HEK293 (cell line): ENCODE measurements at regions not wholly inside any gene's neighbourhood (a gene's known extent, or its start where the extent isn't known, plus 50 kb on each side); places are given as distances from the start of the nearest gene placed in this dataset.
A peak's percentile ranks its signal among the peaks of the same experiment; 100 is the strongest.

ENCODE experiments used
- BCL11A ChIP-seq: fragments of 450-650 bp; formaldehyde crosslinking; IDR thresholded peaks from 2 replicates; pipeline ENCODE4 v1.5.1; 2016; ENCODE audit warnings: low read depth, missing biosample characterization, missing genetic modification characterization
- CTCF ChIP-seq: fragments of 450-650 bp; formaldehyde crosslinking; IDR thresholded peaks from 2 replicates; pipeline ENCODE4 v1.5.1; 2016; ENCODE audit warnings: missing biosample characterization, missing genetic modification characterization
- EGR2 ChIP-seq: fragments of 450-650 bp; formaldehyde crosslinking; IDR thresholded peaks from 2 replicates; pipeline ENCODE4 v1.5.1; 2016; ENCODE audit warnings: low read depth, missing biosample characterization, missing genetic modification characterization
- GFI1B ChIP-seq: fragments of 450-650 bp; formaldehyde crosslinking; IDR thresholded peaks from 2 replicates; pipeline ENCODE4 v1.5.1; 2016; ENCODE audit warnings: missing biosample characterization, missing genetic modification characterization
- GLIS2 ChIP-seq: fragments of 450-650 bp; formaldehyde crosslinking; IDR thresholded peaks from 2 replicates; pipeline ENCODE4 v1.5.1; 2016; ENCODE audit warnings: missing biosample characterization, missing genetic modification characterization
- HOXA7 ChIP-seq: sonication (generic); formaldehyde crosslinking; IDR thresholded peaks from 2 replicates; pipeline ENCODE4 v1.8.1; 2022; ENCODE audit warnings: missing genetic modification reagents, borderline replicate concordance
- KLF16 ChIP-seq: fragments of 450-650 bp; formaldehyde crosslinking; IDR thresholded peaks from 2 replicates; pipeline ENCODE4 v1.5.1; 2017; ENCODE audit warnings: missing biosample characterization, missing genetic modification characterization
- KLF8 ChIP-seq: fragments of 450-650 bp; formaldehyde crosslinking; IDR thresholded peaks from 2 replicates; pipeline ENCODE4 v1.5.1; 2016; ENCODE audit warnings: missing biosample characterization, missing genetic modification characterization
- MEIS1 ChIP-seq: sonication (generic); formaldehyde crosslinking; IDR thresholded peaks from 2 replicates; pipeline ENCODE4 v1.8.1; 2022; ENCODE audit warnings: missing genetic modification reagents, mild to moderate bottlenecking, borderline replicate concordance
- SP2 ChIP-seq: fragments of 450-650 bp; formaldehyde crosslinking; IDR thresholded peaks from 2 replicates; pipeline ENCODE4 v1.5.1; 2016; ENCODE audit warnings: missing biosample characterization, missing genetic modification characterization
- SP7 ChIP-seq: fragments of 450-650 bp; formaldehyde crosslinking; IDR thresholded peaks from 2 replicates; pipeline ENCODE4 v1.5.1; 2016; ENCODE audit warnings: missing biosample characterization, missing genetic modification characterization
- ZBTB11 ChIP-seq: fragments of 450-650 bp; formaldehyde crosslinking; conservative IDR thresholded peaks from 2 replicates; pipeline ENCODE4 v1.5.1; 2016; ENCODE audit warnings: low read depth, missing biosample characterization, missing genetic modification characterization
- ZBTB17 ChIP-seq: fragments of 450-650 bp; formaldehyde crosslinking; IDR thresholded peaks from 2 replicates; pipeline ENCODE4 v1.5.1; 2016; ENCODE audit warnings: missing biosample characterization, missing genetic modification characterization
- ZBTB49 ChIP-seq: fragments of 450-650 bp; formaldehyde crosslinking; IDR thresholded peaks from 2 replicates; pipeline ENCODE4 v1.5.1; 2016; ENCODE audit warnings: missing biosample characterization, missing genetic modification characterization, low read depth
- ZEB2 ChIP-seq: fragments of 450-650 bp; formaldehyde crosslinking; IDR thresholded peaks from 2 replicates; pipeline ENCODE4 v1.5.1; 2016; ENCODE audit warnings: missing biosample characterization, missing genetic modification characterization
- ZFP3 ChIP-seq: fragments of 450-650 bp; formaldehyde crosslinking; IDR thresholded peaks from 2 replicates; pipeline ENCODE4 v1.5.1; 2016; ENCODE audit warnings: low read depth, missing biosample characterization, missing genetic modification characterization
- ZFP37 ChIP-seq: fragments of 450-650 bp; formaldehyde crosslinking; IDR thresholded peaks from 2 replicates; pipeline ENCODE4 v1.5.1; 2016; ENCODE audit warnings: missing biosample characterization, missing genetic modification characterization
- ZFP69B ChIP-seq: fragments of 450-650 bp; formaldehyde crosslinking; IDR thresholded peaks from 2 replicates; pipeline ENCODE4 v1.5.1; 2016; ENCODE audit warnings: missing biosample characterization, missing genetic modification characterization
- ZNF121 ChIP-seq: fragments of 450-650 bp; formaldehyde crosslinking; IDR thresholded peaks from 2 replicates; pipeline ENCODE4 v1.5.1; 2016; ENCODE audit warnings: missing biosample characterization, missing genetic modification characterization
- ZNF140 ChIP-seq: fragments of 450-650 bp; formaldehyde crosslinking; IDR thresholded peaks from 2 replicates; pipeline ENCODE4 v1.5.1; 2016; ENCODE audit warnings: missing biosample characterization, missing genetic modification characterization
- ZNF146 ChIP-seq: fragments of 450-650 bp; formaldehyde crosslinking; IDR thresholded peaks from 2 replicates; pipeline ENCODE4 v1.5.1; 2016; ENCODE audit warnings: missing biosample characterization, missing genetic modification characterization
- ZNF292 ChIP-seq: fragments of 450-650 bp; formaldehyde crosslinking; IDR thresholded peaks from 2 replicates; pipeline ENCODE4 v1.5.1; 2016; ENCODE audit warnings: low read depth, missing biosample characterization, missing genetic modification characterization, borderline replicate concordance
- ZNF341 ChIP-seq: fragments of 450-650 bp; formaldehyde crosslinking; IDR thresholded peaks from 2 replicates; pipeline ENCODE4; 2016; ENCODE audit warnings: low read depth, missing biosample characterization, missing genetic modification characterization
- ZNF350 ChIP-seq: fragments of 450-650 bp; formaldehyde crosslinking; IDR thresholded peaks from 2 replicates; pipeline ENCODE4 v1.5.0; 2017; ENCODE audit warnings: missing biosample characterization, mild to moderate bottlenecking, missing genetic modification characterization
- ZNF426 ChIP-seq: fragments of 450-650 bp; formaldehyde crosslinking; IDR thresholded peaks from 2 replicates; pipeline ENCODE4 v1.5.1; 2017; ENCODE audit warnings: missing biosample characterization, missing genetic modification characterization, mild to moderate bottlenecking, inconsistent platforms, moderate library complexity
- ZNF501 ChIP-seq: fragments of 450-650 bp; formaldehyde crosslinking; IDR thresholded peaks from 2 replicates; pipeline ENCODE4 v1.5.1; 2016; ENCODE audit warnings: missing biosample characterization, missing genetic modification characterization
- ZNF529 ChIP-seq: fragments of 450-650 bp; formaldehyde crosslinking; IDR thresholded peaks from 2 replicates; pipeline ENCODE4 v1.5.1; 2017; ENCODE audit warnings: missing genetic modification characterization, missing biosample characterization; ENCODE audit not compliant: insufficient replicate concordance
- ZNF555 ChIP-seq: fragments of 450-650 bp; formaldehyde crosslinking; conservative IDR thresholded peaks from 2 replicates; pipeline ENCODE4 v1.5.1; 2017; ENCODE audit warnings: missing biosample characterization, mild to moderate bottlenecking, missing genetic modification characterization, inconsistent platforms
- ZNF623 ChIP-seq: fragments of 450-650 bp; formaldehyde crosslinking; IDR thresholded peaks from 2 replicates; pipeline ENCODE4 v1.5.1; 2016; ENCODE audit warnings: missing biosample characterization, missing genetic modification characterization
- ZNF747 ChIP-seq: fragments of 450-650 bp; formaldehyde crosslinking; IDR thresholded peaks from 2 replicates; pipeline ENCODE4 v1.5.1; 2016; ENCODE audit warnings: missing biosample characterization, missing genetic modification characterization
- TF ChIP-seq, protein P1 (sequence below): fragments of 450-650 bp; formaldehyde crosslinking; IDR thresholded peaks from 2 replicates; pipeline ENCODE4 v1.5.0; 2017; ENCODE audit warnings: missing biosample characterization, missing genetic modification characterization, borderline replicate concordance
- TF ChIP-seq, protein P2 (sequence below): fragments of 450-650 bp; formaldehyde crosslinking; IDR thresholded peaks from 2 replicates; pipeline ENCODE4 v1.5.1; 2016; ENCODE audit warnings: missing biosample characterization, missing genetic modification characterization

GRCh38 chr14:76961631-76962302, 66.7 kb downstream of the IRF2BPL start (continued):
- TF ChIP-seq GFI1B (peak; percentile 80; the same call in 1 of the 2 replicates), ZBTB17 (peak; percentile 65), SP2 (tag by site-specific recombination) (peak; percentile 75), ZNF529 (tag by site-specific recombination) (no peak), ZNF121 (no peak), ZBTB11 (tag by site-specific recombination) (no peak), ZBTB49 (tag by site-specific recombination) (no peak), GLIS2 (tag by site-specific recombination) (peak; percentile 64), ZFP69B (tag by site-specific recombination) (no peak), ZNF350 (tag by site-specific recombination) (no peak), ZFP37 (tag by site-specific recombination) (no peak), KLF16 (tag by site-specific recombination) (peak; percentile 23; the same call in 1 of the 2 replicates), EGR2 (tag by site-specific recombination) (peak; percentile 87), ZNF623 (no peak), MEIS1 (CRISPR knock-in tag) (no peak), ZNF140 (tag by site-specific recombination) (no peak), HOXA7 (CRISPR knock-in tag) (no peak), CTCF (tag by site-specific recombination) (no peak), ZNF747 (no peak), ZNF292 (no peak), KLF8 (tag by site-specific recombination) (no peak), BCL11A (tag by site-specific recombination) (no peak), ZNF146 (tag by site-specific recombination) (no peak), SP7 (tag by site-specific recombination) (peak; percentile 93), ZFP3 (tag by site-specific recombination) (no peak), ZNF341 (tag by site-specific recombination) (peak; percentile 42), ZNF555 (tag by site-specific recombination) (no peak), ZNF501 (no peak), ZNF426 (tag by site-specific recombination) (no peak), ZEB2 (peak; percentile 80)
- TF ChIP-seq, protein P1, sequence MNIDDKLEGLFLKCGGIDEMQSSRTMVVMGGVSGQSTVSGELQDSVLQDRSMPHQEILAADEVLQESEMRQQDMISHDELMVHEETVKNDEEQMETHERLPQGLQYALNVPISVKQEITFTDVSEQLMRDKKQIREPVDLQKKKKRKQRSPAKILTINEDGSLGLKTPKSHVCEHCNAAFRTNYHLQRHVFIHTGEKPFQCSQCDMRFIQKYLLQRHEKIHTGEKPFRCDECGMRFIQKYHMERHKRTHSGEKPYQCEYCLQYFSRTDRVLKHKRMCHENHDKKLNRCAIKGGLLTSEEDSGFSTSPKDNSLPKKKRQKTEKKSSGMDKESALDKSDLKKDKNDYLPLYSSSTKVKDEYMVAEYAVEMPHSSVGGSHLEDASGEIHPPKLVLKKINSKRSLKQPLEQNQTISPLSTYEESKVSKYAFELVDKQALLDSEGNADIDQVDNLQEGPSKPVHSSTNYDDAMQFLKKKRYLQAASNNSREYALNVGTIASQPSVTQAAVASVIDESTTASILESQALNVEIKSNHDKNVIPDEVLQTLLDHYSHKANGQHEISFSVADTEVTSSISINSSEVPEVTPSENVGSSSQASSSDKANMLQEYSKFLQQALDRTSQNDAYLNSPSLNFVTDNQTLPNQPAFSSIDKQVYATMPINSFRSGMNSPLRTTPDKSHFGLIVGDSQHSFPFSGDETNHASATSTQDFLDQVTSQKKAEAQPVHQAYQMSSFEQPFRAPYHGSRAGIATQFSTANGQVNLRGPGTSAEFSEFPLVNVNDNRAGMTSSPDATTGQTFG (tag by site-specific recombination), result no peak
- TF ChIP-seq, protein P2, sequence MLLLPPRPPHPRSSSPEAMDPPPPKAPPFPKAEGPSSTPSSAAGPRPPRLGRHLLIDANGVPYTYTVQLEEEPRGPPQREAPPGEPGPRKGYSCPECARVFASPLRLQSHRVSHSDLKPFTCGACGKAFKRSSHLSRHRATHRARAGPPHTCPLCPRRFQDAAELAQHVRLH, result no peak
